ENCODE measurements at regions not wholly inside any gene's neighbourhood (a gene's known extent, or its start where the extent isn't known, plus 50 kb on each side); places are given as distances from the start of the nearest gene placed in this dataset.

DNA sequence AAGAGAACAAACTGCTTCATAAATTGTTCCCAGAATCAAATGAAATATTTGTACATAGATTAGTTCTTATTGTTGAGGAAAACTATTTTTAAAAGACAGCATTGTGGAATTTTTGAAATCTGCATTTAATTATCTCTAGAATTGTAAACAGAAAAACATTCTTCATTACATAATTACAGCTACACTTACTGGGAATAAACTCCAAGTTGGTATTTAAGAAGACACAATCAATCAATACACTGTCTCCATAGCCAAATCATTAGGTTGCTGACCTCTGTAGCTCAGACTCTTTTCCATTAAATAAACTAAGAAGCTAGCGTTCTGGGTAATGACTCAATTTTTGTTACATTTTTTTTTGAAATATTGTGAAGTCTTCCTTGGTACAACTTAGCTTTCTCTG lies 70.2 kb upstream of the PIEZO2 start:
- no peak overlapping the region for H3K27ac Mint-ChIP-seq
- no peaks in the 10 kb centered on the region for H3K4me1 Mint-ChIP-seq (ENCODE audit: low read depth)
- no peak for DNase-seq
- H3K9me3 Mint-ChIP-seq = no peaks in the 10 kb centered on the region
- H3K36me3 Mint-ChIP-seq (ENCODE audit: low read depth) = no peaks in the 10 kb centered on the region
- peaks cover 21% of the 10 kb centered on the region; the same call in 1 of the 2 replicates for H3K27me3 Mint-ChIP-seq (ENCODE audit: insufficient read depth)
- H3K4me3 Mint-ChIP-seq = no peak overlapping the region
- TF ChIP-seq, protein P1, sequence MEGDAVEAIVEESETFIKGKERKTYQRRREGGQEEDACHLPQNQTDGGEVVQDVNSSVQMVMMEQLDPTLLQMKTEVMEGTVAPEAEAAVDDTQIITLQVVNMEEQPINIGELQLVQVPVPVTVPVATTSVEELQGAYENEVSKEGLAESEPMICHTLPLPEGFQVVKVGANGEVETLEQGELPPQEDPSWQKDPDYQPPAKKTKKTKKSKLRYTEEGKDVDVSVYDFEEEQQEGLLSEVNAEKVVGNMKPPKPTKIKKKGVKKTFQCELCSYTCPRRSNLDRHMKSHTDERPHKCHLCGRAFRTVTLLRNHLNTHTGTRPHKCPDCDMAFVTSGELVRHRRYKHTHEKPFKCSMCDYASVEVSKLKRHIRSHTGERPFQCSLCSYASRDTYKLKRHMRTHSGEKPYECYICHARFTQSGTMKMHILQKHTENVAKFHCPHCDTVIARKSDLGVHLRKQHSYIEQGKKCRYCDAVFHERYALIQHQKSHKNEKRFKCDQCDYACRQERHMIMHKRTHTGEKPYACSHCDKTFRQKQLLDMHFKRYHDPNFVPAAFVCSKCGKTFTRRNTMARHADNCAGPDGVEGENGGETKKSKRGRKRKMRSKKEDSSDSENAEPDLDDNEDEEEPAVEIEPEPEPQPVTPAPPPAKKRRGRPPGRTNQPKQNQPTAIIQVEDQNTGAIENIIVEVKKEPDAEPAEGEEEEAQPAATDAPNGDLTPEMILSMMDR (IDR thresholded peaks at IDR 0.05) = no peak

DNA sequence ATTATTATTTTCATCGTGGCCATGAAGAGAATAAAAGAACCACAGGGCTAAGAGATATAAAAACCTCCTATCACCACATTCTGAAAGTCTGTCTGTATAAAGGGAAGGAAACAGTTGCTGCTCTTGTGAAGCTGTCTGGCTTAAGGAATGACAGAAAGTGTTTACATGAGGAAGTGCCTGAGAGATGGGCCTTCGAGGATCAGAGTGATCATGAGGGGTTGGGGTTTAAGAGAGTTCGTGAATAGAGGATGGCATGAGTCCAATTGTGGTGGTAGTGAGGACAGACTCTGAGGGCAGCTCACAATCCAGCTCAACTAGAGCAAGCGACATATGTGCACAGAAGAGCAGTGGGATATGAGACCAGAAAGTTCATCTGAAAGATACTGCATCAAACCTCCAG lies 65.8 kb upstream of the PIEZO2 start:
- no peaks in the 10 kb centered on the region for H3K9me3 Mint-ChIP-seq
- H3K4me3 Mint-ChIP-seq = no peak overlapping the region
- no peaks in the 10 kb centered on the region for H3K36me3 Mint-ChIP-seq (ENCODE audit: low read depth)
- DNase-seq = no peak
- no peak overlapping the region for H3K27ac Mint-ChIP-seq
- peaks cover 16% of the 10 kb centered on the region; the same call in 1 of the 2 replicates for H3K27me3 Mint-ChIP-seq (ENCODE audit: insufficient read depth)
- H3K4me1 Mint-ChIP-seq (ENCODE audit: low read depth) = no peaks in the 10 kb centered on the region
- TF ChIP-seq, protein P1 (IDR thresholded peaks at IDR 0.05) = no peak

- TF ChIP-seq, protein P1 (IDR thresholded peaks at IDR 0.05) = no peak
- Mint-ChIP-seq H3K9me3 (no peaks in the 10 kb centered on the region), H3K4me1 (ENCODE audit: low read depth) (no peaks in the 10 kb centered on the region), H3K27ac (no peak overlapping the region), H3K4me3 (no peak overlapping the region), H3K36me3 (ENCODE audit: low read depth) (no peaks in the 10 kb centered on the region), H3K27me3 (ENCODE audit: insufficient read depth) (peaks cover 14% of the 10 kb centered on the region)
- DNase-seq = no peak
These were observed 54.7 kb upstream of the PIEZO2 start for GRCh38 chr18:11204020-11204419.

DNA sequence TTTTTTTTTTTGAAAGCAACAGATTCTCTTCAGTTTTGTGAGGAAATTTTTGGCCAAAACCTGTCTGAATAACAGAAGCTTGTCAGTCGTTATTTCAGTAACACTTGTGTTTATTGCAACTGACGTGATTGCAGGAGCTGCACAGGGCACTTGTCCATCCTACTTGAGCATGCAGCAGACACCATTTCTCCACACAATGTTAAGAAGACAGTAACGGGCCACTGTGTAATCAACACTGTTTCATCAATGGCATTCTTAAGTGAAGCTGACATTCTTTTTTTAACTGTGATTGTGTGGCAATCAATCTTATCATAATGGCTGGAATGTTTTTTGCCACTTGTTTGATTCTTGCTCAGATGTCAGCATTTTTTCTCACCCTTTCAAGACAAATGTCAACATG lies 50.1 kb upstream of the PIEZO2 start:
- DNase-seq = no peak
- no peaks in the 10 kb centered on the region for H3K4me1 Mint-ChIP-seq (ENCODE audit: low read depth)
- H3K27me3 Mint-ChIP-seq (ENCODE audit: insufficient read depth) = peaks cover 31% of the 10 kb centered on the region
- no peak overlapping the region for H3K27ac Mint-ChIP-seq
- no peaks in the 10 kb centered on the region for H3K36me3 Mint-ChIP-seq (ENCODE audit: low read depth)
- H3K4me3 Mint-ChIP-seq = no peak overlapping the region
- H3K9me3 Mint-ChIP-seq = no peaks in the 10 kb centered on the region
- TF ChIP-seq, protein P1 (IDR thresholded peaks at IDR 0.05) = no peak

Measured in HFFc6 (cell line).